ENCODE measurements at regions not wholly inside any gene's neighbourhood (a gene's known extent, or its start where the extent isn't known, plus 50 kb on each side); places are given as distances from the start of the nearest gene placed in this dataset.
"Not testable (repeated sequence)": the region's sequence is repeated elsewhere in the genome, so short reads cannot be mapped to it uniquely, and the experiment has no call there.

- not testable (repeated sequence) for H3K4me1 ChIP-seq (ENCODE audit: insufficient read depth); H3K27ac ChIP-seq (ENCODE audit: low read depth); H3K36me3 ChIP-seq (ENCODE audit: insufficient read depth); DNase-seq (ENCODE audit: extremely low spot score)
- whole genome bisulfite sequencing, result 0% methylated on average over 1 of the region's 7 CpGs
- peak overlapping the region; percentile 61 for H3K4me3 ChIP-seq (ENCODE audit: low read depth, low read length)
Measured at GRCh38 chr5:21459744-21460073, 1393.4 kb downstream of the CDH12 start.

DNA sequence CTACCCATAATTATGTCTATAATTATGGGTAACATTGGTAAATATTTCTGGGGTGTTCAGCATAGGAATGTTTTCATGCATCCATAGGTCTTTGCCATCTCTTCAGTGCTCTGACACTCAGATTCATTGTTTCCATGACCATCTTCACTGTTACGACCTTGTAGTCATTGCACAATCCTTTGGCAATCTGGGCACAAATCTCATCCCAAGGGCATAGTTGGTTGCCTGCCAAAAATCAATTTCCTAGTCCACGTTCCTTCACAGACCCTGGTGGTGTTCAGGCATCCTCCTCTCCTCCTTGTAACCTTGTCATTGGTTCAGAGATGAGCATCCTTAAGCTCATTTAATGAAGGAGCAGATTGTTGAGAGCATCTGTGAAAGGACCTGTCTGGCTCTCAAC, 1400.7 kb downstream of the CDH12 start:
- WGBS, result 36% methylated on average over 2 of the region's 2 CpGs
- DNase-seq (ENCODE audit: extremely low spot score), result no peak
- Histone ChIP-seq H3K36me3 (ENCODE audit: insufficient read depth) (no peaks in the 10 kb centered on the region), H3K27ac (ENCODE audit: low read depth) (no peak overlapping the region), H3K4me3 (ENCODE audit: low read depth, low read length) (no peak overlapping the region), H3K4me1 (ENCODE audit: insufficient read depth) (no peaks in the 10 kb centered on the region)

DNA sequence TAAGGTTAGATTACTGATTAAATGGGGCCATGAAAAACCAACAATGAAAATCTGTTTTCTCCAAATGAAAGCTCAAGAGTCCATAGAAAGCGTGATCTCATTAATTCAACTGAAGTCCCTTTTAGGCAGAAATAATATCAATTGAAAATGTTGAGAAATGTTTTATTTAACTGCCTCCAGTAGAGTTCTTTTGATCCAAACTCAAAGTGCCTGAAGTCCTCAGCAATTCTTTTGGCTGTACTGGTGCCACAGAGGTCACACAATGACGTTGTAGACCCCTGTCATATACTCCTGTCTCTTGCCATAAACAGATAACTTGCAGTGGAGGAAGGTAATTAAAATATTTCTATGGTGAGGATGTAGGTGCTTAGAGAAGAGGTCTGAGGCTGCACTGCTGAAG, 1420.5 kb downstream of the CDH12 start:
- no peak for DNase-seq (ENCODE audit: extremely low spot score)
- Histone ChIP-seq H3K4me3 (ENCODE audit: low read depth, low read length) (no peak overlapping the region), H3K4me1 (ENCODE audit: insufficient read depth) (no peaks in the 10 kb centered on the region), H3K36me3 (ENCODE audit: insufficient read depth) (no peaks in the 10 kb centered on the region), H3K27ac (ENCODE audit: low read depth) (no peak overlapping the region)
- WGBS, result 54% methylated on average over 2 of the region's 2 CpGs

DNA sequence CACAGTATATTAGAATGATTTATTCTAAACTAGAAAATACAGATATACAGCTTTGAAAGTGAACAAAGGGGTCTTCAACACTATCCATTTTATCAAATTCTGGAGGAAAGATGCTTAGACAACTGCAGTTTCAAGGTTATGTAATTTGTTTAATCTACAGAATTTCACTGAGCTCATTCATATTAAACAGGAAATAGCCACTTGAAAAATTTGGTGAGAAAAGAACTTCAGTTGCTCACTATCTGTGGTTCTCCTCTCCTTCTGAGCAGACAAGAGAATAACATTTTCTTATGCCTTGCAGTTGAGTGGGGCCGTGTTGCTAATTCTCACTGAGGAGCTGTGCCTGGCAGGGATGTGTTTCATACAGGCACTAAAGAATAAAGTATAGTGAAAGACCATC, 1428.2 kb downstream of the CDH12 start:
- WGBS, result 35% methylated on average over 1 of the region's 1 CpG
- no peak overlapping the region for H3K4me3 ChIP-seq (ENCODE audit: low read depth, low read length)
- no peak for DNase-seq (ENCODE audit: extremely low spot score)

GRCh38 chr5:21419383-21419782, 1431.4 kb upstream of the CDH18 start:
- no peak overlapping the region for H3K4me3 ChIP-seq (ENCODE audit: low read depth, low read length)
- no peak for DNase-seq (ENCODE audit: extremely low spot score)
- H3K36me3 ChIP-seq (ENCODE audit: insufficient read depth), result no peaks in the 10 kb centered on the region
- H3K27ac ChIP-seq (ENCODE audit: low read depth), result no peak overlapping the region
- H3K4me1 ChIP-seq (ENCODE audit: insufficient read depth), result no peaks in the 10 kb centered on the region

More for the DNA sequence above, 1428.2 kb downstream of the CDH12 start:
- H3K36me3 ChIP-seq (ENCODE audit: insufficient read depth), result no peaks in the 10 kb centered on the region
- H3K27ac ChIP-seq (ENCODE audit: low read depth), result no peak overlapping the region
- no peaks in the 10 kb centered on the region for H3K4me1 ChIP-seq (ENCODE audit: insufficient read depth)

GRCh38 chr5:21402089-21402488, 1414.1 kb upstream of the CDH18 start:
- not testable (repeated sequence) for H3K36me3 ChIP-seq (ENCODE audit: insufficient read depth); DNase-seq (ENCODE audit: extremely low spot score); H3K4me1 ChIP-seq (ENCODE audit: insufficient read depth); H3K4me3 ChIP-seq (ENCODE audit: low read depth, low read length); H3K27ac ChIP-seq (ENCODE audit: low read depth)

DNA sequence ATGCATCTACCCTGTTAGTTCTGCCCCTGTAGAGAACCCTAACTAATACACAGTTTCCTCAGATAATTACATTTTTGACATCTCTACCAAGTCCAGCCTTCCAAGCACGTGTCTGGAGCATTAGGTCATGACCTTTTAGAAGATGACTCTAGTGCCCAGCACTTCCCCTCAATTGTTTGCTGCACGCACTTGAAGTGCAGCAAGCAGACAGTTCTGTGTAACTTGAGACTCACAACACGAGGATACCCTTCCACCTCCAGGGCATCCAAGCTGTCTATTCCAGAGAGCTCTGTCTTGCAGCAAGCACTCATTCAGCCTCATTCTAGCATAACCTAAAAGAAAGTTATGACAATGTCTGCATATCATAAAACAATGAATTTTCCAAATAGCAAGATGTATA, 1410.5 kb upstream of the CDH18 start:
- H3K4me1 ChIP-seq (ENCODE audit: insufficient read depth), result no peaks in the 10 kb centered on the region
- H3K4me3 ChIP-seq (ENCODE audit: low read depth, low read length), result no peak overlapping the region
- no peaks in the 10 kb centered on the region for H3K36me3 ChIP-seq (ENCODE audit: insufficient read depth)
- H3K27ac ChIP-seq (ENCODE audit: low read depth), result no peak overlapping the region
- DNase-seq (ENCODE audit: extremely low spot score), result no peak
- 38% methylated on average over 3 of the region's 3 CpGs for WGBS

DNA sequence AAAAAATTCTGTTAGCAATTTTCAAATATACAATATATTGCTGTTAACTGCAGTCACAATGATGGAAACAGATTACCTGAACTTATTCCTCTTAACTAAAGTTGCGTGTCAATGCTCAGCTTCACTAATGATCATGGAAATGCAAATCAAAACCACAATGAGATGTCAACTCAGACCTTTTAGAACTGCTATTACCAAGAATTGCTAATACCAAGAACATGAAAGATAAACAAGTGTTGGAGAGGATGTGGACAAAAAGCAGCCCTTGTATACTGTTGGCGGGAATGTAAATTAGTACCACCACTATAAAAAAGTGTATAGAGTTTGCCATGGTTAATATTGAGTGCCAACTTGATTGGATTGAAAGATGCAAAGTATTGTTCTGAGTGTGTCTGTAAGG, 1409.7 kb upstream of the CDH18 start:
- no peak overlapping the region for H3K27ac ChIP-seq (ENCODE audit: low read depth)
- H3K36me3 ChIP-seq (ENCODE audit: insufficient read depth), result no peaks in the 10 kb centered on the region
- DNase-seq (ENCODE audit: extremely low spot score), result no peak
- H3K4me3 ChIP-seq (ENCODE audit: low read depth, low read length), result no peak overlapping the region
- WGBS, result 85% methylated on average over 2 of the region's 2 CpGs
- no peaks in the 10 kb centered on the region for H3K4me1 ChIP-seq (ENCODE audit: insufficient read depth)

DNA sequence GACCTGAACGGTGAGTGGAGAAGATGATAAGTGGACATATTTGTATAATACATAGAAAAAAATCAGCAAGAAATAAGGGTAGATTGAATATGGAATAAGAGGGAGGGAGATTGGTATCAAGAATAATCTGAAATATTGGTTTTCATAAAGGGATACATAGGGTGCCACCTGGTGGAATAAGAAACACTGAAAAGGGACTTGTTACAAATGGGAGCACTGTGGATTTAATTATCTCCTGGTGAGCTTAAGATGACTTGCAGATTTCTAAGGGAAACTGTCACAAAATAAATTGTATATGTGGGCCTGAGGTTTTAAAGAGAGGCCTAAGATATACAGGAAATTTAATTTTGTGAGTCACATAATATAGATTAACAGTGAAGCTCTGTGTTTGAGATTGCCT, 1403.5 kb upstream of the CDH18 start:
- 79% methylated on average over 1 of the region's 1 CpG for WGBS
- Histone ChIP-seq H3K4me3 (ENCODE audit: low read depth, low read length) (no peak overlapping the region), H3K4me1 (ENCODE audit: insufficient read depth) (no peaks in the 10 kb centered on the region), H3K36me3 (ENCODE audit: insufficient read depth) (no peaks in the 10 kb centered on the region), H3K27ac (ENCODE audit: low read depth) (no peak overlapping the region)
- no peak for DNase-seq (ENCODE audit: extremely low spot score)

GRCh38 chr5:21360754-21361153, 1372.8 kb upstream of the CDH18 start:
- DNase-seq (ENCODE audit: extremely low spot score); H3K36me3 ChIP-seq (ENCODE audit: insufficient read depth); H3K4me3 ChIP-seq (ENCODE audit: low read depth, low read length): not testable (repeated sequence)

DNA sequence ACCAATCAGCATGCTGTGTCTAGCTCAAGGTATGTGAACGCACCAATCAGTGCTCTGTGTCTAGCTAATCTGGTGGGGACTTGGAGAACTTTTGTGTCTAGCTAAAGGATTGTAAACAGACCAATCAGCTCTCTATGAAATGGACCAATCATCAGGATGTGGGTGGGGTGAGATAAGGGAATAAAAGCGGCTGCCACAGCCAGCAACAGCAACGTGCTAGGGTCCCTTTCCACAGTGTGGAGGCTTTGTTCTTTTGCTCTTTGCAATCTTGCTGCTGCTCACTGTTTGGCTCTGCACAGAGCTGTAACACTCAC, 1353.9 kb upstream of the CDH18 start:
- H3K27ac ChIP-seq (ENCODE audit: low read depth); H3K4me3 ChIP-seq (ENCODE audit: low read depth, low read length); DNase-seq (ENCODE audit: extremely low spot score); H3K36me3 ChIP-seq (ENCODE audit: insufficient read depth); H3K4me1 ChIP-seq (ENCODE audit: insufficient read depth): not testable (repeated sequence)
- WGBS, result 78% methylated on average over 3 of the region's 3 CpGs

More at GRCh38 chr5:21360754-21361153, 1372.8 kb upstream of the CDH18 start:
- not testable (repeated sequence) for H3K27ac ChIP-seq (ENCODE audit: low read depth); H3K4me1 ChIP-seq (ENCODE audit: insufficient read depth)

DNA sequence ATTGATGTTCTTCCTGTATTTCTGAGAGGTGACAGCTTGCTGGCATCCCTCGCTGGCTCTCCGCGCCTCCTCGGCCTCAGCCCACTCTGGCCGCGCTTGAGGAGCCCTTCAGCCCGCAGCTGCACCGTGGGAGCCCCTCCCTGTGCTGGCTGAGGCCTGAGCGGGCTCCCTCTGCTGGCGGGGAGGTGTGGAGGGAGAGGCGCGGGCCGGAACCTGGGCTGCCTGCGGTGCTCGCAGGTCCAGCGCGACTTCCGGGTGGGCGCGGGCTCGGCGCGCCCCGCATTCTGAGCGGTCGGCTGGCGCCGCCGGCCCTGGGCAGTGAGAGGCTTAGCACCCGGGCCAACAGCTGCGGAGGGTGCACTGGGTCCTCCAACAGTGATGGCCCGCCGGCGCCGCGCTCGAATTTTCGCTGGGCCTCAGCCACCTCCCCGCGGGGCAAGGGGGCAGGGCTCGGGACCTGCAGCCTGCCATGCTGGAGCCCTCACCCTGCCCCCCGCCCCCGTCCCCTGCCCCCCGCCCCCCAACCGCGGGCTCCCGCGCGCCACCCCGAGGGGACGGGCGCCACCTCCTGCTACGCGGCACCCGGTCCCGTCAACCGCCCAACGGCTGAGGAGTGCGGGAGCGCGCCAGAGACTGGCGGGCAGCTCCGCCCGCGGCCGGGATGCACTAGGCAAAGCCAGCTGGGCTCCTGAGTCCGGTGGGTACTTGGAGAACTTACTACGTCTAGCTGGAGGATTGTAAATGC, 1353.4 kb upstream of the CDH18 start:
- not testable (repeated sequence) for H3K4me1 ChIP-seq (ENCODE audit: insufficient read depth); H3K27ac ChIP-seq (ENCODE audit: low read depth); DNase-seq (ENCODE audit: extremely low spot score); H3K4me3 ChIP-seq (ENCODE audit: low read depth, low read length); H3K36me3 ChIP-seq (ENCODE audit: insufficient read depth)
- 45% methylated on average over 33 of the region's 68 CpGs for WGBS

- not testable (repeated sequence) for H3K27ac ChIP-seq (ENCODE audit: low read depth); DNase-seq (ENCODE audit: extremely low spot score); H3K36me3 ChIP-seq (ENCODE audit: insufficient read depth); H3K4me1 ChIP-seq (ENCODE audit: insufficient read depth); H3K4me3 ChIP-seq (ENCODE audit: low read depth, low read length)
- WGBS, result 83% methylated on average over 3 of the region's 3 CpGs
Measured at GRCh38 chr5:21340233-21340632, 1352.2 kb upstream of the CDH18 start.

- not testable (repeated sequence) for H3K4me3 ChIP-seq (ENCODE audit: low read depth, low read length); DNase-seq (ENCODE audit: extremely low spot score); H3K36me3 ChIP-seq (ENCODE audit: insufficient read depth); H3K27ac ChIP-seq (ENCODE audit: low read depth); H3K4me1 ChIP-seq (ENCODE audit: insufficient read depth)
- WGBS, result 5% methylated on average over 1 of the region's 1 CpG
Measured at GRCh38 chr5:21336478-21336877, 1348.5 kb upstream of the CDH18 start.

- not testable (repeated sequence) for DNase-seq (ENCODE audit: extremely low spot score); H3K4me3 ChIP-seq (ENCODE audit: low read depth, low read length); H3K27ac ChIP-seq (ENCODE audit: low read depth); H3K4me1 ChIP-seq (ENCODE audit: insufficient read depth); H3K36me3 ChIP-seq (ENCODE audit: insufficient read depth)
- WGBS, result 95% methylated on average over 3 of the region's 3 CpGs
Measured at GRCh38 chr5:21315376-21315775, 1327.4 kb upstream of the CDH18 start.

Data from urinary bladder (tissue), 3 donors.